ENCODE measurements at regions not wholly inside any gene's neighbourhood (a gene's known extent, or its start where the extent isn't known, plus 50 kb on each side); places are given as distances from the start of the nearest gene placed in this dataset.
"Not testable (repeated sequence)": the region's sequence is repeated elsewhere in the genome, so short reads cannot be mapped to it uniquely, and the experiment has no call there.

GRCh38 chr12:88844426-88844825 is 264.2 kb upstream of the KITLG start:
- TF ChIP-seq CTCF (conservative IDR thresholded peaks at IDR 0.05) = no peak
- H3K27ac ChIP-seq = no peak overlapping the region

- no peak for TF ChIP-seq CTCF (conservative IDR thresholded peaks at IDR 0.05)
- no peak overlapping the region for H3K27ac ChIP-seq
Observed at GRCh38 chr12:88842314-88842713, 262.0 kb upstream of the KITLG start.

- no peak for TF ChIP-seq CTCF (conservative IDR thresholded peaks at IDR 0.05)
- H3K27ac ChIP-seq = no peak overlapping the region
Observed at GRCh38 chr12:88839486-88839885, 259.2 kb upstream of the KITLG start.

GRCh38 chr12:88836156-88836555 is 255.9 kb upstream of the KITLG start:
- H3K27ac ChIP-seq = no peak overlapping the region
- TF ChIP-seq CTCF (conservative IDR thresholded peaks at IDR 0.05) = no peak

GRCh38 chr12:88834226-88834625 is 254.0 kb upstream of the KITLG start:
- no peak for TF ChIP-seq CTCF (conservative IDR thresholded peaks at IDR 0.05)
- no peak overlapping the region for H3K27ac ChIP-seq

- TF ChIP-seq CTCF (conservative IDR thresholded peaks at IDR 0.05) = no peak
- no peak overlapping the region for H3K27ac ChIP-seq
Observed at GRCh38 chr12:88833641-88834116, 253.4 kb upstream of the KITLG start.

GRCh38 chr12:88828537-88828936 is 248.3 kb upstream of the KITLG start:
- not testable (repeated sequence) for H3K27ac ChIP-seq

GRCh38 chr12:88820012-88820411 is 239.7 kb upstream of the KITLG start:
- no peak for TF ChIP-seq CTCF (conservative IDR thresholded peaks at IDR 0.05)
- no peak overlapping the region for H3K27ac ChIP-seq

Measured in VCaP (cell line).